ENCODE measurements at regions not wholly inside any gene's neighbourhood (a gene's known extent, or its start where the extent isn't known, plus 50 kb on each side); places are given as distances from the start of the nearest gene placed in this dataset.

DNA sequence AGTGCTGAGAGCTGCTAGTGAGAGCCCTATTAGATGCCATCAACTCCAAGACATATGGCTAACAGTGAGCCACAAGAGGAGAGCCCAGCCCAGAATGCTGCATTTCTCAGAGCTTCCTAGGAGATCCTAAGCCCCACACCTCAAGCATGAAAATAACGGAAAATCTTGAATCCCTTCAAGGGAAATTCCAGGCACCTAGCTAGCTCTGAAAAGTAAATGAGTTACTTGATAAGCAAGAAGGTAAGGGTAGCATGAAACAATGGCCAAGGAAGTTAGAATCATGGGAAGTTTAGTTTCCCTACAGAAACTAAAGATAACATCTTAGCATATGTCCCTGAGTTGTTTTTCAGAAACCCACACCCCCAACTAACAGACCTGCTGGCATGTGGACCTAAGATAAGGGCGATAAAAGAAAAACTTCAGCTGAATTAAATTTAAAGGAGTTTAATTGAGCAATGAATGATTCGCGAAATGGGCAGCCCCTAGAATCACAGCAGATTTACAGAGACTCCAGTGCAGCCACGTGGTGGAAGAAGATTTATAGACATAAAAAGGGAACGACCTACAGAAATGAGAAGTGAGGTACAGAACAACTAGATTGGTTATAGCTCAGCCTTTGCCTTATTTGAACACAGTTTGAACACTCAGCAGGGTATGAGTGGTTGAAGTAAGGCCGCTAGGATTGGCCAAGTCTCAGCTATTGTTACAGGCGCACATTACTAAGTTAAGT, 301.3 kb upstream of the DACH1 start:
- DNase-seq (ENCODE audit: low read depth, low spot score), result no peak

DNA sequence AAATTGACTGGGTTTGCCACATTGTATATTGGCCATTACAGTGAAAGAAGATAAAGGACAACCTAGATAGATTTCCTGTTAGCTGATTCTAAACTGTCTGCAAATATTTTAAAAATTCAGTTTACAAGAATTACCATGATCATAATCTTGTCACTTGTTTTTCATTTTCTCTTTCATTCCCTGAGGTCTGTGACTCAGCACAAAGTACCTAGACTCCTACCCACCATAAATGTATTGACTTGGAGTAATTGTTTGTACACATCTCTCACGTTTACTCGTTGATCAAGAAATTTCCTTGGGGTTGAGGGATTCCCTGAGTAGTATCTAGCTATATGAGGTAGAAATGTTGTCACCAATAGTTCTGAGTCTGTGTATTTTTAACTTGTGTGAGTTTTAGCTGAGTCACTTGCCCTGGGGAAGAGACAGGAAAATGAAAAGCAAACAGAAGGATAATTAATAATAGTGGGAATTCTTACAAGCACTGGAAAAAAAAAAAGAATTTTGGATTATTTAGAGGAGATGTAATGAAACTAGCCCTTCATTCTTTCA, 299.2 kb upstream of the DACH1 start:
- DNase-seq (ENCODE audit: low read depth, low spot score), result no peak

DNA sequence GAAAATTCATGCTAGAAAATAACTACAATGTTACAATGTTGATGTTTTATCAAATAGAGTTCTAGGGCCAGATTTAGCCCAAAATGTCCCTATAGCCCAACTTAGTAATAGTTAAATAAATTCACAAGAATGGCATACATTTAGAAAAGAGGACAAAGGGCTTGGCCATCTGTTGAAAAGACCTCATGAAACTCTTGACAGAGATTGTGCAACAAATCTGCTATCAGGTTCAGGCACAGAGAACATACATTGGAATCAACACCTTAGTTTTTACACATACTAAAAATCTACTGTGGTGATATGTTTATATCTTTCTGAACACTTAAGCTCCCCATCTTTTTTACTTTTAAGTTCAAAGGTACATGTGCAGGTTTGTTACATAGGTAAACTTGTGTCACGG, 298.3 kb upstream of the DACH1 start:
- DNase-seq (ENCODE audit: low read depth, low spot score), result no peak

DNA sequence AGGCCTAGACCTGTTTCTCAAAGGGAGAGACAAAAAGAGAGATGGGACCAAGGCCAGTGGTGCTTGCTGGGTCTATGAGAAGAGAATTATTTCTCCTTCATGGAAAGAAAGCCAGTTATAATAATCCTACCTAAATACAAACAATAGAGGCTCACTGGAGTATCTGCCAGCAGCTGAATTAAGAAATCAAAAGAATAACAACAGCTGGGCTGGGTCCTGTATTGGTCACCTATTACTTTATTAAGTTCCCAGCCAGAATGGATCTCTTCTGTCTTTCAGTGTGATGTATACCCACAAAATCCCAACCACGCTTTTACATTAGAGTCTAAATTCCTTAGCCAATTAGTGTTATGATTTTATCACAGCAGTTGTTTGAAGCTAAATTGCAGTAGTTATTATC, 297.8 kb upstream of the DACH1 start:
- no peak for DNase-seq (ENCODE audit: low read depth, low spot score)

DNA sequence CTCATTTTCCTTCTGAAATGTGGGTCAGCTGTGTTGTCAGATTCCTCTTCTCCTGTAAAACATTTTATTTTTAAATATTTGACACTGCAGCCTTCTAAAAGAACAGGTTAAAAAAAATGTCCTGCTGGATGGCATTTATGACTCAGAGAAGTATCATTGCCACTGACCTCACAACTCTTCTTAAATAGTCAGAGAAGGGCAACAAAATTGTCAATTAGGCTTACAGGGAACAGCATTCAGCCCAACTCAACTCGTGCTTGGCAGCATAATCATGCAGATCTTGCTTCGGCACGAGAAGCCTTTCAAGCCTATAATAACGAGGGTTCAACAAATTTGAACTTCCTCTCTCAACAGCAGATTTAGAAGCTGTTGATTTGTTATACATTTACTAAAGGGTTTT, 296.7 kb upstream of the DACH1 start:
- peak; percentile 28 for DNase-seq (ENCODE audit: low read depth, low spot score)

DNA sequence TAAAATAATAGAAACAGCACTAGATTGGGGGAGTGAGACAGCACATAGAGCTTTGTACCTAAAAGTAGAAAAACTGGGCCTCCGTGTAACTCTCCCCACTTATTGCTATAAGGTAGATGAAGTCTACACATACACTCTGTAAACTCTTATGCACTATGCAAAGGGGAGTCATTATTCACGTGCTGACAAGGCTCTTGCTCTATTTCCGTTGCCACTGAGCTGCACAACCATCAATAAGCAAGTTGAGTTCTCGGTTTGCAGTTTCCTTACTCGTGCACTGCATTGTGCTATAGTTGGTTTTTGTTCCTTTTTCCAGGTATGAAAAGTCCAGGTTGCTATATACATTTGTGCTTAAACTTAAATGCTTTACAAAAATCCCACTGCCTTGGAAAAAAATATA, 294.0 kb upstream of the DACH1 start:
- no peak for DNase-seq (ENCODE audit: low read depth, low spot score)

DNA sequence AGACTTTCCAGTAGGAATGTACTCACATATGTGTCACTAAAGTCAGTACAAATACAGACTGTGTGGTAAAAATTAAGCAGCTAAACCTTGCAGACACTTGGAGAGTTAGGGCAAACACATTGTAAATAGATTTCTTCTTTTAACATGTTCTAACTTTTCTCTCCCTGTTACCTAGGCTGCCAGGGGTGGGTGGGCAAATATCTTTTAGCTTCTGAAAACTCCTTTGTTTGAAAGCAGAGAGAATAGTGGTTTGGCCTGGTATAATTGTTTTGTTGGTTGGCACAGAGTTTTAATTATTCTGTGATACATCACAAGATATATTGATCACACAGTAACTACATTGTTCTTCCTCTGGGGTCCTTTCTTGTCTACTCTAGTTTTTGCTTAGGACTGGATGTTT, 289.8 kb upstream of the DACH1 start:
- no peak for DNase-seq (ENCODE audit: low read depth, low spot score)

DNA sequence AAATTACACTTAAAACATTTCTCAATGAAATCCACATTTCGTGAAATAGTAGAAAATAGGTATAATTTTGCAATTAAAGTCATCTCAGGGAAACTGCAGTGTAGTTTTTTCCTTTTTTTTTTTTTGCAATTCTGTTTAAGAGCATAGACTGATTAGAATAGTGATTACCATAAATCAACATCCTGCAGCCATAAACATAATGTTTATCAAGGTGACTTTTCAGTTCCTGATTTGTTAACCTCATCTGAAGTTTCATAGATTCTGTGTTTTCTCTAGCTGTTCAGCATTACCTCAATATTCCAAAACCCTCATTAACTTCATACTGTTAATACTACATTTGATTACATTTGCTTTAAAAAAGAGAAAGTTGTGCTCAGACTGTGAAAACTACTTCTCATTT, 286.3 kb upstream of the DACH1 start:
- DNase-seq (ENCODE audit: low read depth, low spot score), result no peak

DNA sequence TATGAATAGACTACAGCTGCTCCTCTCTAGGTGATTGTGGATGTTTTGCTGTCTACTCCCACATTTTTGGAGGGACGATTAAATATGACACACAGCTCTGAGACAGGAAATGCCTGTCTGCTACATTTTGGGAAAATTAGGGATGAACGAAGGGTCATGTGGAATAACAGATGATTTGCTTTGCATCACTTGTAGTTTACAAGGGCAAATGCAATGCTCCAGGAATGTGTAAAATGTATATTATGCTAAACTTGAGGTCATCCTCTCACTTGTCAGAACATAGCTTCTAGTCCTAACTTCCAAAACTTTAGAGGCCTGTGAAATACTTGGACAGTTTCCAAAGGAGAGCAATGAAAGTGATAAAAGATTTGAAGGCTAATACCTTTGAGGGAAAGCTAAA, 284.2 kb upstream of the DACH1 start:
- peak; percentile 35 for DNase-seq (ENCODE audit: low read depth, low spot score)

DNA sequence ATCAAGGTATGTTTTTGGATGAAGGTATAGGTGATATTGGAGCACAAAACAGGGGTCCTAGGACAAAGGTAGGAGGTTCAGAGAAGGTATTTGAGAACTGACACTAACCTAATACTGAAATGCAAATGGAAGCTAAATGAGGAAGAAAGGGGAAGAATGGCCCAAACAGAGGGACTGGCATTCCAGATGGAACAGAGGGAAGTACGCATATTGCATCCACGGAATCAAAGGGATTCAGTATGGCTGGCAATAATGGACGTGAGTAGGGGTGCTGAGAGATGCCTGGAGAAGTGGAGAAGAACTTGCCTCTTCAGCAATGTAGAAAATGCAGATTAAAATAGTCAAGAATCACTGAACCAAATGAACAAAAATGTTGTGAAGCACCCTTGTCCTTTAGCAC, 283.5 kb upstream of the DACH1 start:
- DNase-seq (ENCODE audit: low read depth, low spot score), result no peak

DNA sequence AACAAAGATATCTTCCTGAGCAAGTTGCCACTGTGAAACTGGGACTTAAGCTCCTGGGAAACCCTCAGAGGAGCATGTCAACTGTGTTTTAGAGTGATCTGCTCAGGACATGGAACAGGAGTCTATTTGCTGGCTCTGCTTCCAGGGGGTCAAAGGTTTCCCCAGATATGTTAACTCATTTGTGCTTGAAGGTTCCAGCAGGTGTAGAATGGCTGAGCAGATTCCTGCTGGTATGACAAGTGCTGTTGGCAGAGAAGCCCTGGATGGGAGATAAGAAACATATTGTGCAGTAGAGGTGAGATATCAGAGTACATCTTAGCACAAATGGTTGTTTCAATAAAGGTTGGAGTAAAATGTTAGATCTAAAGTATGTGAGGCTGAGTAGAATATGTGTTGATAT, 282.7 kb upstream of the DACH1 start:
- no peak for DNase-seq (ENCODE audit: low read depth, low spot score)

DNA sequence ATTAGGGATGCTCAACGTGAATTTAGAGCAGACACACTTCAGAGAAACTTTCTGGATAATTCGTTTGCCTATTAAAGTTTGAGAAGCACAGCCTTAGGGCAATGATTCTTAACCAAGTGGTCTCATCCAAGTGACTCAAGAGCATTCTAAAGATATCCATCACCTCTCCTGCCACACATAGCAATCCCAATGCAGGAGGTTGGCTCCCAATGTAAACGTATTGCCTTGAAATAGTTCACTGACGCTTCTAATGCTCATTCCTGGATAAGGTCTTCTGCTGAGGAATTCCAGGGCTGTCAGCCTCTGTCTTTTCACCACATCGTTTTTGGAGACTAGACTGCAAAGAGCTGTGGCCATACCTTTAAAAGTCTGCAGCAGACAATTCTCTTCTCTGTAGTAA, 279.8 kb upstream of the DACH1 start:
- no peak for DNase-seq (ENCODE audit: low read depth, low spot score)

DNA sequence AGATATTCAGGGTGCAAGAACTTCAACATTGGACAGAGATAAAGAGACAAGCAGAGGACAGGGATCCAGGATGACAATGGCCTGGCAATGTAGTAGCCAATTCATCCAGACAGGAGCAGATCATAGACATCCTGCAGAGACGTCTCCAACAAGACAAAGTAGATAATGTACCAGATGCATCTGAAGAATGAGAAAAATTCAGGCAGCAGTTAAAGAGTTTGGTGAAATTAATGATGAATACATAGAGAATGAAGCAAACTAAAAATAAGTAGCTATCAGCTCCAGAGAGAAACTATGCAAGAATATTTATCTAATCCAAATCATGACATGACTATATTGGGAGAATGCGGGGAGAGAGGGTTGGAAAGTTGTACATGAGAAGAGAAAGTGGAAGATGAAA, 278.4 kb upstream of the DACH1 start:
- no peak for DNase-seq (ENCODE audit: low read depth, low spot score)

DNA sequence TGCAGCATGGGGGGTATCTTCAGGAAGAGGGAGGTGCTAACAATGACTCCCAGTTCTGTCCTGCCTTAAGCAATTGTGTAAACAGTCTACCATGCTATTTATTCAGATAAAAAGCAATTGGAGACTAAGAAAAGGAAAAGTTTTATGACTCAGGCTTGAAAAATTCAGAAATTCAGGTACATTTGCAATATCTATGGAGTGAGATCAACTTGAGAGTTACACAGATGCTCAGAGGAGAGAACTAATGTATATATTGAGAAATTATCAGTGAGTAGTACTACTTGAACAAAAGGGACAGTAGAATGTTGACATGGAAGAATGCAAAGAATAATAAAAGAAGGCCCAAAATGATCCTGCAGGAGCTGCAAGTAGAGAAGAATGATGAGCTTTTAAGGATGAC, 277.6 kb upstream of the DACH1 start:
- no peak for DNase-seq (ENCODE audit: low read depth, low spot score)

DNA sequence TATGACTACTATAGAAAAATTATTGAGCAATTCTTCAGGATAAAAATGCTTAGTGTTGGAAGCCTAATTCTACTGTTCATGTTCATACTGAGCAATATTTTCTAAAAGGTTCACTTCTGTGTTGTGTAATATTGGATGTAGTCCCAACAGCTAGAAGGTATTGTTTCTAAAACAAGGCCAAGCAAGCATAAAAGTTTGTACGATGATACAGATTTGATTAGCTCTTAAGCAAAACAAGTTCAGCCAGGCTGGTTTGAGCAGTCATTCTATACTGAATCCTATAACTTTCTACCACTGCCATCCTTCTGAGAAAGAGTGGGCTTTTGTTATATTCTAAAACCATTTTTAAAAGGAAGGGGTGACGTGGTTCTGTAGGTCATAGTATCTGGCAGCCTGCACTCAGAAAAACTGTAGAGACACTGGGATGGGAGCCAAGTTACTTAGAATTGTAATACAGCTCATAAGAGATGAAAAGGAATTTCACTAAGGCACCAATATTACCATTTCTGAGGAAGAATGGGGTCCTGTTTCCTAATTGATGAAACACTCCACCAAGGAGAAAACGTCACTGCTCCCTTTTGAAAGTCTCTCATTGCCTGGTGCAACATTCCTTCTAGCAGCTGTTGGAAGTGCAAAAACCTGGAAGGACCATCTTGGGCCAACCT, 275.0 kb upstream of the DACH1 start:
- DNase-seq (ENCODE audit: low read depth, low spot score), result peak; percentile 78

DNA sequence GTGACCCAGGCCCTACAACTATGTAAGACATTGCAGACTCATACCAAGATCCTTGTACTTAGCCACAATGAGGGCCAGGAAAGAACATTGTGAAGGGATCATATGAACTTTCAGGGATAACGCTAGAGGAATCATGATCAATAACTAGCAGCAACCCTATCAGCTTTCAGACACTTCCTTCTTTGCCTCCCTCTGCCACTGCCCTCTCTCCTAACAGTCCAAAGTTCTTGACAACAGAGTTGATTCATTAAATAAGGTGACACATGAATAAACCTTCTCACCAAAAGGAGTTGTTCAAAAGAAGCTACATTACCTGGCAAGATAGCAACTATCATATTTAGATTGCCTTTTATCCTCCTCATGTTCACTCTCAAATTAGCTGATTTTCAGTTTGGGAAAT, 272.2 kb upstream of the DACH1 start:
- no peak for DNase-seq (ENCODE audit: low read depth, low spot score)

DNA sequence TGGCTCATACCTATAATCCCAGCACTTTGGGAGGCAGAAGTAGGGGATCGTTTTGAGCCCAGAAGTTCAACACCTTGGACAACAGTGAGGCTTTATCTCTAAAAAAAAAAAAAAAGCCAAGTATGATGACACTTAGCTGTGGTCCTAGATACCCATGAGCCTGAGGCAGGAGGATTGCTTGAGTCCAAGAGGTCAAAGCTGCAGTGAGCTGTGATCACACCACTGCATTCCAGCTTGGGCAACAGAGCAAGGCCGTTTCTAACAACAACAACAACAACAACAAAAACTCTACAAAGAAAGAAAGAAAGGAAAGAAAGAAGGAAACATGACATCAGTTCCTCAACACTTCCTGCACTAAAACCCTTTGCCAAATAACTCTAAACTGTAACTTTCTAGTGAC, 265.1 kb upstream of the DACH1 start:
- DNase-seq (ENCODE audit: low read depth, low spot score), result no peak

DNA sequence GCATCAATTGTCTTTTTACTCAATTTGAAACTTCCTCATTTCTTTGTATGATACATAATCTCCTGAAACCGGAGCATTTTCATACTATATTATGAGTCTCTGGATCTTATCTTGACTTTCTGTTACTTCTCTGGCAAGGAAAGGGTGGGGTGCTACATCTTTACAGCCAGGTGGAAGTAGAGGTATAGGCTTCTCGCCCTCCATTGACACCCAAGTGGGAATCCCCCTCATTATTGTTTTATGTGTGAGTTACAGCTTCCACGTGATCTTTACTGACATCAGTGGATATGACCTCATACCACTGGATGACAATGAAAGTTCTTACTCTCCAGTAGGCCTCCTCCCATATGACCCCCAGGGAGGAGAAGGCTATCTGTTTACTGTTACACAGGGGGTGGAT, 262.1 kb upstream of the DACH1 start:
- DNase-seq (ENCODE audit: low read depth, low spot score), result no peak

DNA sequence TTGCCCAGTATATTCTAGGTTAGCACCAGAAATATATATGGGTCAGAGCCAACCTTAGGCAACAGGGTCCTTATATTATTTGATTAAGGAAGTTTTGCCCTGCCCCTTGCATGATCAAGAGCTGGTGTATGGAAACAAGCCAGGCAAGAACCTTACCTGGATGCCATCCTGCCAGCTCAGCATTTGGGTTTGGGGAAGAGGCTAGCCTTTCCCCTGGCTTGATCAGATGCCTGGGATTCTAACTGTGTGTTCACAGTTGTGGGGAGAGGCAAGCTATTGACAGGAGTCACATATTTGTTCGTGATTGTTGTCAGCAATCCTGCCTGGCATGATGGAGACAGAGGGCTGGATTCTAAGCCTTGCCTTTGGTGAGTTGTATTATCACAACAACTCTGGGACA, 260.0 kb upstream of the DACH1 start:
- DNase-seq (ENCODE audit: low read depth, low spot score), result no peak

DNA sequence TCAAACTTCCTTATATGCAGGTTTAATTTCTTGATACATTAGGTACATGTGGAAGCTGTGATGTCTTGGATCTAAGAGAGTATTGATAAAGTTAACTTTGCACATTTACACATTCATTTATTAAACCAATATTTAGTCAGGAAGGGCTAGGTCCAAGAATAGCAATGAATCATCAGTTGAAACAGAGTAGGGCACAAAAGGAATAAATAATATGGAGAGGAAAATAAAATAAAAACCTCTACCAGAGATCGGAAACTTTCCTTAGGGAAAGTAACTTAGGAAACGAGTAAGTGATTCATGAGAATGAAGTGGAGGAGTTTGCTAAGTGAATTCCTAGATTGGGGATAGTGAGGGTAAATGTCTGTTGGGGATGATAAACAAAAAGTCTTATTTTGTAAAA, 259.4 kb upstream of the DACH1 start:
- peak; percentile 34 for DNase-seq (ENCODE audit: low read depth, low spot score)

DNA sequence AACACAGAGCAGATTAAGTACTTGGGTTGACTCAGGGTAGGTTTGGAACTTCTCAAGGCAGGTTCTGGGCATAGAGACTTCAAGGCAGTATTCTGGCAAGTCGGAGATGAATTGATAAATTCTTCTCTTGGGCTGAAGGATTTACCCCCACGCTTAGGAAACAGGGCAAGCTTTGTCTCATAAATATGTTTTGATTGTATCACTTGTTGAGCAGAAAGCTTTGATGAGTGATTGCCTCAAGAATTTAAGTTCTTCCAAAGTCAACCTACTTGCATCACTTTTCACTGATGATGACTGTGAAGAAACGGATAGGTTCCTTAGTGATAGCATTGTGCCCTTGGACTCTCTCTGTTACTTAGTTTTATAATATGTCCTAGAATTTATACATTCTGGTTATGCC, 258.6 kb upstream of the DACH1 start:
- DNase-seq (ENCODE audit: low read depth, low spot score), result peak; percentile 23

DNA sequence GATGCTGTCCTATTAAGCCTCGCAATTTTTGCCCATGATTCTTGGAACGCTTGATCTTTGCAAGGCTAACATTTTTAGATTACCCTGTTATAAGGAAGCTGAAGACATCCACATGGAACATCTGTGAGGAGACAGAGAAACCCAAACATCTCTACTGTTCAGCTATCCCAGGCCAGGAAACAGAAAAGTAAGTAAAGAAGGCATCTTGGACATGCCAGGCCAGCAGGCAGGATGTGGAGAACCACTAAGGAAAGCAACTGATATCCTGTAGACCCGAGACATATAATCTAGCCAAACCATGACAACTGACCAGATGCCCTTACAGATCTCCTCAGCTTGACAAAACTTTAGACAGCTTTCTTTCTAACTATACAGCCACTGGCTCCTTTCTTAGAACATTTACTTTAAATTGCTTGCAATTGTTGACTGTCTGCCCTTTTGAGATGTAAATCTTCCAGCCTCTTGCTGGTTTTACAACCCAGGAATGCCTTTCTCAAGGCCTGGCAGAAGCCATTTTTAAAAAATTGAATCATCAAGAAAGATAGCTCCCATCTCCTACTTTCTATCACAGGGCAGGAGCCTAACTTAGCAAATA, 255.8 kb upstream of the DACH1 start:
- no peak for DNase-seq (ENCODE audit: low read depth, low spot score)

DNA sequence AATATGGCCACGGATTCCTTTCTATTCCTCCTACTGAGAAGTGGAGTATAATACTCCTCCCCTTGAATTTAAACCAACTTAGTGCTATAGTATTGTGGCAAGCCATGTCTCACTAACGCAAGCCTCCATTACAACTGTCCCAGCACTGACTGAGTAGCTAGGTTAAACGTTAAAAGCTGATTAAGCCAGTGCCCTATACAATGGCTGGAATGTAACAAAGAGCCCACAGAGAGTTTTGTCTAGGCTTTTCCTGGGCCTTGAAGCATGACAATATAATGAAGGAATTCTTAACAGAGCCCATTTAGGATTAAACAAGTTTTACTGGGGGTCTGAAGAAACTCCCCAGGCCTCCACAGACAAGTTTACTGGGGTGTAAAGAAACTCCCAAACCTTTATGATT, 254.5 kb upstream of the DACH1 start:
- no peak for DNase-seq (ENCODE audit: low read depth, low spot score)
